ENCODE measurements at regions not wholly inside any gene's neighbourhood (a gene's known extent, or its start where the extent isn't known, plus 50 kb on each side); places are given as distances from the start of the nearest gene placed in this dataset.
A peak's percentile ranks its signal among the peaks of the same experiment; 100 is the strongest.

DNA sequence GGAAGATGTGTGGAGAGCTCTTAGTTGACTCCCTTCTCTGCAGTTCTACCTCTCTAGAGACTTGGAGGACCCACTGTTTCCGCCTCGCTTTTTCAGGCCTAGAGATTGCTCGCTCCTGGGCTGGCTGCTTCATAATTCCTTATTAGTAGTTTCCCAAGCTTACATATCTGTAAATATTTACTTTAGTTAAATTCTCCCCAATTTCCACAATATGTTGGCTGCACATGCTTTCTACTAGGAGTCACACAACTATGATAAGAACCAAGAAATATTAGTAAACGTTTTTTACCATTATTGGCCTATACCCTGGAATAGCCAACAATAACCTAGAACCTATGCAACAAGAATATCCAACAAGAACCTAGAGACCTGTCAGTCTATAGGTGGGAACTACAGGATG is 129.0 kb upstream of the RUNX1 start:
- ATAC-seq (no peak), DNase-seq (no peak)
- Histone ChIP-seq H3K27ac (ENCODE audit: low read depth, low read length) (no peak overlapping the region), H3K4me3 (ENCODE audit: low read length) (no peak overlapping the region), H3K36me3 (ENCODE audit: control insufficient read depth in 2 of 3, insufficient read depth in 3 of 3, low read length in 3 of 3) (no peaks in the 10 kb centered on the region), H3K4me1 (ENCODE audit: control insufficient read depth in 2 of 2, insufficient read depth in 2 of 2, low read length in 2 of 2) (no peaks in the 10 kb centered on the region), H3K27me3 (ENCODE audit: control insufficient read depth in 2 of 2, insufficient read depth in 2 of 2, low read length in 2 of 2) (no peaks in the 10 kb centered on the region), H3K9me3 (ENCODE audit: control insufficient read depth in 2 of 3, low read length in 3 of 3) (no peaks in the 10 kb centered on the region)
- peaks cover 3 to 8% (median 7%) of the 10 kb centered on the region in 7 donors for H3K4me1 Mint-ChIP-seq
- H3K36me3 Mint-ChIP-seq = peaks cover 0 to 17% (median 0%) of the 10 kb centered on the region in 5 donors
- H3K27me3 Mint-ChIP-seq = peaks cover 0 to 8% (median 0%) of the 10 kb centered on the region in 5 donors
- H3K4me3 Mint-ChIP-seq = no peak overlapping the region
- ChIA-PET CTCF (no interaction called here), POLR2A (no interaction called here)
- H3K9me3 Mint-ChIP-seq = peaks cover 0 to 15% (median 4%) of the 10 kb centered on the region in 11 donors
- intact Hi-C loops (cut with micrococcal nuclease) = no loop called here
- H3K27ac Mint-ChIP-seq = no peak overlapping the region

DNA sequence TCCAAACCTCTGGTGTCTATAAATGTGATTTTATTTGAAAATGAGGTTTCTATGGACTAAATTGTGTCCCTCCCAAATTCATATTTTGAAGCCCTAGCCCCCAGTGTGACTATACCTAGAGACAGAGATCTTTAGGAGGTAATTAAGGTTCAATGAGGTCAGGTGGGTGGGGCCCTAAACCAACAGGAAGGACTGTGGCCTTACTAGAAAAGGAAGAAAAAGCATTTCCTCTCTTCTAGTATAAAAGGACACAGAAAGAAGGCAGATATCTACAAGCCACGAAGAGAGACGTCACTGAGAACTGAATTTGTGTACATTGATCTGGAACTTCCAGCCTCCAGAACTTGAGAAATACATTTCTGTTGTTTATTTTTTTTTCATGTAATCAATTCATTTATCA is 123.1 kb upstream of the RUNX1 start:
- no peaks in the 10 kb centered on the region for H3K9me3 ChIP-seq (ENCODE audit: control insufficient read depth in 2 of 3, low read length in 3 of 3)
- H3K4me1 ChIP-seq (ENCODE audit: control insufficient read depth in 2 of 2, insufficient read depth in 2 of 2, low read length in 2 of 2) = peaks cover 16 to 27% of the 10 kb centered on the region in 2 donors
- peaks cover 27 to 38% (median 36%) of the 10 kb centered on the region in 7 donors for H3K4me1 Mint-ChIP-seq
- H3K4me3 ChIP-seq (ENCODE audit: low read length) = no peak overlapping the region
- ChIA-PET POLR2A (no interaction called here), CTCF (no interaction called here)
- peaks cover 0 to 20% (median 5%) of the 10 kb centered on the region in 11 donors for H3K9me3 Mint-ChIP-seq
- H3K4me3 Mint-ChIP-seq = peak overlapping the region in 9 of 10 donors; percentile 5 to 59 (median 10)
- peak overlapping the region in 7 of 9 donors; percentile 0 to 74 (median 22) for H3K27ac Mint-ChIP-seq
- no peaks in the 10 kb centered on the region for H3K27me3 Mint-ChIP-seq
- ATAC-seq (peak; percentile 32), DNase-seq (peak in 6 of 9 donors; percentile 11 to 54 (median 36))
- H3K36me3 Mint-ChIP-seq = peaks cover 0 to 22% (median 0%) of the 10 kb centered on the region in 5 donors
- no peaks in the 10 kb centered on the region for H3K27me3 ChIP-seq (ENCODE audit: control insufficient read depth in 2 of 2, insufficient read depth in 2 of 2, low read length in 2 of 2)
- intact Hi-C loops (cut with micrococcal nuclease) = no loop called here
- H3K27ac ChIP-seq (ENCODE audit: low read depth, low read length) = no peak overlapping the region
- no peaks in the 10 kb centered on the region for H3K36me3 ChIP-seq (ENCODE audit: control insufficient read depth in 2 of 3, insufficient read depth in 3 of 3, low read length in 3 of 3)

DNA sequence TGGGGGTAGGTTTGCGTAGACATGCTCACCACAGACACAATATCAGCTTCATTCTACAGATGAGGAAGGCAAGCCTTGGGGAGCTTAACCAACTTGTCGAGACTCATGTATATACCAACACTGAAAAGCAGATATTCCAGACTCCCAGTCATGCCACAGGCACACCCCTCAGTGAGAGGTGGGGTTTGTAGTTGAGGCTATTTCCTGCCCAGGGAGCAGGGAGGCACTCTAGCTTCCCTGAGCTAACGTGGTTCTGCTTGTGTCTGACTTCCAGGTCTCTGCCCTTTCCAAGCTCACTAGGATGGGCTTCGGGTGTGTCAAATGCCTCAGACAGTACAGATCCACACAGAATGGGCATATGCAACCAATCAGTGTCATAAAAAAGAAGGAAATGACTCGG is 122.3 kb upstream of the RUNX1 start:
- no peak for DNase-seq
- ChIA-PET POLR2A (interaction anchor here (0.6 kb wide), 1 partner anchor 123 kb away, joined by 3 read pairs; no protein-coding TSS in a partner anchor), CTCF (interaction anchor here (0.6 to 1.3 kb wide), 2 partner anchors 30 to 261 kb away, joined by 3 read pairs; no protein-coding TSS in a partner anchor)
- peaks cover 0 to 25% (median 0%) of the 10 kb centered on the region in 5 donors for H3K36me3 Mint-ChIP-seq
- H3K4me3 Mint-ChIP-seq = peak overlapping the region in 3 of 10 donors; percentile 12 to 59 (median 25)
- intact Hi-C loops (cut with micrococcal nuclease) = no loop called here
- H3K27me3 Mint-ChIP-seq = no peaks in the 10 kb centered on the region
- Histone ChIP-seq H3K4me1 (ENCODE audit: control insufficient read depth in 2 of 2, insufficient read depth in 2 of 2, low read length in 2 of 2) (peaks cover 16 to 27% of the 10 kb centered on the region in 2 donors), H3K27ac (ENCODE audit: low read depth, low read length) (no peak overlapping the region), H3K36me3 (ENCODE audit: control insufficient read depth in 2 of 3, insufficient read depth in 3 of 3, low read length in 3 of 3) (no peaks in the 10 kb centered on the region), H3K4me3 (ENCODE audit: low read length) (no peak overlapping the region), H3K27me3 (ENCODE audit: control insufficient read depth in 2 of 2, insufficient read depth in 2 of 2, low read length in 2 of 2) (no peaks in the 10 kb centered on the region), H3K9me3 (ENCODE audit: control insufficient read depth in 2 of 3, low read length in 3 of 3) (no peaks in the 10 kb centered on the region)
- peaks cover 27 to 38% (median 36%) of the 10 kb centered on the region in 7 donors for H3K4me1 Mint-ChIP-seq
- peak overlapping the region in 2 of 9 donors; percentile 5 to 36 for H3K27ac Mint-ChIP-seq
- H3K9me3 Mint-ChIP-seq = peaks cover 0 to 25% (median 5%) of the 10 kb centered on the region in 11 donors
- no peak for ATAC-seq

DNA sequence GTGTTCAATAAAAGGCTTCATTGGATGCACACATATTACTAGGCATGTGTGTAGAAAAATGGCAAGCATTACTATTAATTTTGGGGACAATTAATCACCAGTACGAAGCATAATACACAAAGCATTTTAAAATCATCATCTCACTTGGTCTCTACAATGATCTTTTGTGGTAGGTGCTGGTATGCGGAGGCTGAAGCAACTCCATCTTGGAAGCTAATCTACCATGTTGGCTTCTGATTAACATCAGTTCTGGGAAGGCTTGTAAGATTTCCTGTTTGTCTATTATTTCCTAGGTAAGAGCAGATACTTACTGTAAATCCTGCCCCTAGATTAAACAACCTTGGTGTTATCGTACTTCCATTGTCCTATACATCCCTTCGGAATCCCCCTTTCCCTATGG is 121.7 kb upstream of the RUNX1 start:
- peak overlapping the region in 4 of 9 donors; percentile 7 to 36 (median 15) for H3K27ac Mint-ChIP-seq
- H3K9me3 ChIP-seq (ENCODE audit: control insufficient read depth in 2 of 3, low read length in 3 of 3) = no peaks in the 10 kb centered on the region
- H3K36me3 ChIP-seq (ENCODE audit: control insufficient read depth in 2 of 3, insufficient read depth in 3 of 3, low read length in 3 of 3) = no peaks in the 10 kb centered on the region
- H3K4me1 Mint-ChIP-seq = peaks cover 27 to 38% (median 36%) of the 10 kb centered on the region in 7 donors
- no peak overlapping the region for H3K27ac ChIP-seq (ENCODE audit: low read depth, low read length)
- ChIA-PET CTCF (interaction anchor here (1.3 kb wide), 1 partner anchor 29 kb away, joined by 3 read pairs; no protein-coding TSS in a partner anchor), POLR2A (interaction anchor here (0.6 to 1.3 kb wide), 2 partner anchors 10 to 123 kb away, joined by 3 read pairs; no protein-coding TSS in a partner anchor)
- H3K4me3 Mint-ChIP-seq = peak overlapping the region in 1 of 10 donors; percentile 59
- H3K9me3 Mint-ChIP-seq = peaks cover 0 to 21% (median 4%) of the 10 kb centered on the region in 11 donors
- no peak overlapping the region for H3K4me3 ChIP-seq (ENCODE audit: low read length)
- no peak for DNase-seq
- H3K27me3 ChIP-seq (ENCODE audit: control insufficient read depth in 2 of 2, insufficient read depth in 2 of 2, low read length in 2 of 2) = no peaks in the 10 kb centered on the region
- peaks cover 0 to 25% (median 0%) of the 10 kb centered on the region in 5 donors for H3K36me3 Mint-ChIP-seq
- intact Hi-C loops (cut with micrococcal nuclease) = no loop called here
- H3K4me1 ChIP-seq (ENCODE audit: control insufficient read depth in 2 of 2, insufficient read depth in 2 of 2, low read length in 2 of 2) = peaks cover 16 to 27% of the 10 kb centered on the region in 2 donors
- no peak for ATAC-seq
- no peaks in the 10 kb centered on the region for H3K27me3 Mint-ChIP-seq

- Mint-ChIP-seq H3K36me3 (peaks cover 0 to 23% (median 4%) of the 10 kb centered on the region in 5 donors), H3K9me3 (peaks cover 0 to 22% (median 2%) of the 10 kb centered on the region in 11 donors), H3K4me3 (peak overlapping the region in 1 of 10 donors; percentile 4), H3K27ac (peak overlapping the region in 2 of 9 donors; percentile 7 to 36), H3K27me3 (no peaks in the 10 kb centered on the region), H3K4me1 (peaks cover 27 to 38% (median 36%) of the 10 kb centered on the region in 7 donors)
- Histone ChIP-seq H3K27ac (ENCODE audit: low read depth, low read length) (no peak overlapping the region), H3K9me3 (ENCODE audit: control insufficient read depth in 2 of 3, low read length in 3 of 3) (no peaks in the 10 kb centered on the region), H3K4me1 (ENCODE audit: control insufficient read depth in 2 of 2, insufficient read depth in 2 of 2, low read length in 2 of 2) (peaks cover 16 to 27% of the 10 kb centered on the region in 2 donors), H3K27me3 (ENCODE audit: control insufficient read depth in 2 of 2, insufficient read depth in 2 of 2, low read length in 2 of 2) (no peaks in the 10 kb centered on the region), H3K36me3 (ENCODE audit: control insufficient read depth in 2 of 3, insufficient read depth in 3 of 3, low read length in 3 of 3) (no peaks in the 10 kb centered on the region), H3K4me3 (ENCODE audit: low read length) (no peak overlapping the region)
- POLR2A ChIA-PET = interaction anchor here (1.3 kb wide), 1 partner anchor 10 kb away, joined by 3 read pairs; no protein-coding TSS in a partner anchor
- CTCF ChIA-PET = interaction anchor here (1.3 kb wide), 1 partner anchor 28 kb away, joined by 3 read pairs; no protein-coding TSS in a partner anchor
- intact Hi-C loops (cut with micrococcal nuclease) = no loop called here
- ATAC-seq (no peak), DNase-seq (no peak)
These were observed 121.1 kb upstream of the RUNX1 start for GRCh38 chr21:35170244-35170643.

GRCh38 chr21:35169574-35169973 is 120.5 kb upstream of the RUNX1 start:
- no peaks in the 10 kb centered on the region for H3K27me3 ChIP-seq (ENCODE audit: control insufficient read depth in 2 of 2, insufficient read depth in 2 of 2, low read length in 2 of 2)
- POLR2A ChIA-PET = interaction anchor here (1.3 kb wide), 1 partner anchor 11 kb away, joined by 3 read pairs; no protein-coding TSS in a partner anchor

More at GRCh38 chr21:35169574-35169973, 120.5 kb upstream of the RUNX1 start:
- Mint-ChIP-seq H3K4me3 (no peak overlapping the region), H3K4me1 (peaks cover 27 to 38% (median 36%) of the 10 kb centered on the region in 7 donors), H3K27ac (peak overlapping the region in 1 of 9 donors; percentile 37), H3K9me3 (peaks cover 0 to 23% (median 0%) of the 10 kb centered on the region in 11 donors), H3K27me3 (no peaks in the 10 kb centered on the region), H3K36me3 (peaks cover 0 to 20% (median 0%) of the 10 kb centered on the region in 5 donors)
- ATAC-seq (no peak), DNase-seq (no peak)
- H3K9me3 ChIP-seq (ENCODE audit: control insufficient read depth in 2 of 3, low read length in 3 of 3) = no peaks in the 10 kb centered on the region
- H3K4me1 ChIP-seq (ENCODE audit: control insufficient read depth in 2 of 2, insufficient read depth in 2 of 2, low read length in 2 of 2) = peaks cover 16 to 27% of the 10 kb centered on the region in 2 donors
- CTCF ChIA-PET = no interaction called here
- intact Hi-C loops (cut with micrococcal nuclease) = no loop called here
- H3K36me3 ChIP-seq (ENCODE audit: control insufficient read depth in 2 of 3, insufficient read depth in 3 of 3, low read length in 3 of 3) = no peaks in the 10 kb centered on the region
- no peak overlapping the region for H3K4me3 ChIP-seq (ENCODE audit: low read length)
- no peak overlapping the region for H3K27ac ChIP-seq (ENCODE audit: low read depth, low read length)
